ENCODE measurements at regions not wholly inside any gene's neighbourhood (a gene's known extent, or its start where the extent isn't known, plus 50 kb on each side); places are given as distances from the start of the nearest gene placed in this dataset.

GRCh38 chr13:29903543-29903942 lies 53.1 kb upstream of the UBL3 start:
- DNase-seq (ENCODE audit: low spot score), result no peak

GRCh38 chr13:29902632-29903305 lies 52.4 kb upstream of the UBL3 start:
- no peak for DNase-seq (ENCODE audit: low spot score)

DNA sequence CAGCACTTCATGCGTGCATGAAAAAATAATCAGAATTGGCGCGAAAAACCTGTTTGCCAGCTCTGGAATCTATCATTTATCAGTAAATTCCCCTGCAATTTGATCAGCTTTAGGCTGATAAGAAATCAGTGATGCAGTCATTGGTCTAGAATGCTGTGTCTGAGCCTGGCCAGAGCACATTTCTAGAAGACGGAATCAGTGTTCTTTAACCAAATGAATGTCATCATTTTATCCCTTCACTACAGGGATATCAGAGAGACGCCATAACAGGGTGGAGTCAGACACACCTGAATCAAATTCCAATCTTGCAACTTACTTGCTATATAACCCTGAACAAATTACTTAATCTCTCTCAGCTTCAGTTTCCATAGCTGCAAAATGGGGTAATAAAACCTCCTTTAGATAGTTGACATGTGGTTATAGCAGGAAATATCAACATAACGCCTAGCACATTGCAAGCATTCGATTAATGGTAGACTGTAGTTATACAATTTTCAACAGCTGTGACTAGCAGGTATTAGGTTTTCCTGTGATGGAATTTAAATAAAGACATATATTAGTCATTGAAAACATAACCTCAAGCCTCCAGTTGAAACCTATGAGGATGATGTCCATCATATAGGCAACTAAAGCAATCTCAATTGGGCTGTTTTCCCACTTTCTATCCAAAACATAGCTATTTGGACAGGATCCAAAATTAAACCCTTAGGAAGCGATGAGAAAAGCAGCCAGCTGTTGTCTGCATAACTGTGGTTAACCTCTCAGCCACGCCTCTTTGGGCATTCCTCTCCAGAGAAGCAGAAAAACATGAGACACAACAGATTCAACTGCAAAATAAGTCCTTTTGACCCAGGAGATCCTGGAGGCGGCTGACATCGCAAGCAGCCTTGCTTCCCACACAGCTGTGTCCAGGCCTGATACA lies 51.6 kb upstream of the UBL3 start:
- DNase-seq (ENCODE audit: low spot score), result no peak
